GM12878 (cell line): ENCODE measurements at regions not wholly inside any gene's neighbourhood (a gene's known extent, or its start where the extent isn't known, plus 50 kb on each side); places are given as distances from the start of the nearest gene placed in this dataset.

Source experiments
- ATAC-seq: fragments of 200-7000 bp; cut with Tn5 transposase; 3 replicates; pipeline ENCODE4 v1.9.1; 2020; ENCODE audit warnings: mild to moderate bottlenecking, moderate library complexity
- BruUV-seq: library from RNA; stranded (reverse); fragments of 400-500 nt; replicated peaks from 2 replicates; lab custom pipeline; 2021; lab: Mats Ljungman, UMichigan
- CTCF ChIA-PET: fragments of 300-600 bp; sonication (Branson Sonifier 250); formaldehyde crosslinking; extraction: SDS; loops from one replicate; lab custom pipeline; 2021; ENCODE audit warnings: inconsistent platforms; lab: Yijun Ruan, JAX
- POLR2A ChIA-PET: fragments of 350-600 bp; formaldehyde crosslinking; extraction: SDS; loops from one replicate; lab custom pipeline; 2021; ENCODE audit warnings: inconsistent platforms; lab: Charles Lee
- RAD21 ChIA-PET: fragments of 300-600 bp; sonication (Branson Sonifier 250); formaldehyde crosslinking; loops from one replicate; lab custom pipeline; 2023; ENCODE audit warnings: antibody characterized with exemption; ENCODE audit not compliant: unreplicated experiment; lab: Charles Lee
- SMC1A ChIA-PET: fragments of 300-600 bp; sonication (Branson Sonifier 250); formaldehyde crosslinking; loops from one replicate; lab custom pipeline; 2023; ENCODE audit not compliant: unreplicated experiment, uncharacterized antibody; lab: Charles Lee
- DNase-seq: peaks from one replicate; pipeline ENCODE4 v3.0.0-alpha.2; 2011; ENCODE audit warnings: low read depth, low spot score
- FAIRE-seq: peaks from 3 replicates; lab custom pipeline; 2011; peaks lifted over from hg19 to GRCh38; lab: Jason Lieb, UNC
- H2AFZ ChIP-seq: 2 replicates; pipeline ENCODE4 v1.6.0; 2011; ENCODE audit warnings: low read depth, low read length, control low read depth; ENCODE audit not compliant: control insufficient read depth
- H3K27ac ChIP-seq: 2 replicates; pipeline ENCODE4 v1.5.1; 2011; ENCODE audit warnings: control low read depth; ENCODE audit not compliant: control insufficient read depth, insufficient read depth
- H3K27me3 ChIP-seq, 2 experiments: replicated peaks in 1 of 2; 2 replicates each; pipeline versions ENCODE4 v1.6.0 to v1.6.1; 2011; ENCODE audit warnings: low read length in 1 of 2; ENCODE audit not compliant: control insufficient read depth in 2 of 2, insufficient read depth in 2 of 2
- H3K36me3 ChIP-seq, 2 experiments: 2 replicates each; pipeline ENCODE4 v1.5.1; 2011; ENCODE audit warnings: low read length in 1 of 2; ENCODE audit not compliant: control insufficient read depth in 2 of 2, insufficient read depth in 2 of 2
- H3K4me1 ChIP-seq: 2 replicates; pipeline ENCODE4 v1.6.1; 2011; ENCODE audit warnings: mild to moderate bottlenecking, low read length, moderate library complexity, mixed read lengths; ENCODE audit not compliant: control insufficient read depth, insufficient read depth
- H3K4me2 ChIP-seq: 2 replicates; pipeline ENCODE4 v1.6.0; 2011; ENCODE audit warnings: control low read depth; ENCODE audit not compliant: control insufficient read depth, insufficient read depth
- H3K4me3 ChIP-seq: fragments of 200-600 bp; sonication (generic); 2 replicates; pipeline ENCODE4 v1.5.1; 2016
- H3K79me2 ChIP-seq: 2 replicates; pipeline ENCODE4 v1.6.0; 2011; ENCODE audit warnings: low read length; ENCODE audit not compliant: control insufficient read depth, insufficient read depth
- H3K9ac ChIP-seq: 2 replicates; pipeline ENCODE4 v1.8.0; 2011; ENCODE audit warnings: low read length, control low read depth, mixed read lengths; ENCODE audit not compliant: control insufficient read depth, insufficient read depth
- H3K9me3 ChIP-seq: replicated peaks from 3 replicates; pipeline ENCODE4 v1.5.1; 2011; ENCODE audit warnings: mild to moderate bottlenecking, low read length; ENCODE audit not compliant: control insufficient read depth, insufficient read depth
- H4K20me1 ChIP-seq: 2 replicates; pipeline ENCODE4 v1.6.0; 2011; ENCODE audit not compliant: control insufficient read depth, insufficient read depth
- BMI1 ChIP-seq: fragments of 450-650 bp; IDR thresholded peaks from 2 replicates; pipeline ENCODE4 v1.6.1; 2016; ENCODE audit warnings: mild to moderate bottlenecking, moderate library complexity, borderline replicate concordance
- CEBPZ ChIP-seq: fragments of 150-350 bp; IDR thresholded peaks from 2 replicates; pipeline ENCODE4 v1.6.1; 2016; ENCODE audit warnings: low read depth, low read length
- CREM ChIP-seq: IDR thresholded peaks from 2 replicates; pipeline ENCODE4 v1.6.1; 2014; ENCODE audit warnings: antibody characterized with exemption, low read depth
- CTCF ChIP-seq, 3 experiments: IDR thresholded peaks in 2 of 3; conservative IDR thresholded peaks in 1 of 3; 2 replicates each; pipeline ENCODE4 v1.5.1; 2011; ENCODE audit warnings: low read depth in 3 of 3, low read length in 3 of 3, mild to moderate bottlenecking in 3 of 3, control low read depth in 2 of 3, moderate library complexity in 2 of 3, inconsistent platforms in 1 of 3, mixed read lengths in 1 of 3; ENCODE audit not compliant: control insufficient read depth in 2 of 3, insufficient read depth in 1 of 3; ENCODE audit errors: extremely low read depth in 1 of 3
- EZH2 ChIP-seq: IDR thresholded peaks from 2 replicates; pipeline ENCODE4 v1.6.1; 2012; ENCODE audit warnings: low read depth, mild to moderate bottlenecking, control low read depth, inconsistent platforms, low read length, borderline replicate concordance; ENCODE audit not compliant: control insufficient read depth
- IKZF1 ChIP-seq: fragments of 450-650 bp; conservative IDR thresholded peaks from 2 replicates; pipeline ENCODE4 v1.6.1; 2017; ENCODE audit warnings: antibody characterized with exemption, mild to moderate bottlenecking
- KDM1A ChIP-seq: fragments of 200-600 bp; sonication (generic); IDR thresholded peaks from 2 replicates; pipeline ENCODE4 v1.6.1; 2016; ENCODE audit warnings: borderline replicate concordance
- MAX ChIP-seq: IDR thresholded peaks from 2 replicates; pipeline ENCODE4 v1.6.1; 2012; ENCODE audit warnings: low read depth, low read length, improper control_type of control experiment
- MLLT1 ChIP-seq: fragments of 450-650 bp; IDR thresholded peaks from 2 replicates; pipeline ENCODE4 v1.6.1; 2016; ENCODE audit warnings: mild to moderate bottlenecking
- NRF1 ChIP-seq: conservative IDR thresholded peaks from 2 replicates; pipeline ENCODE4 v1.6.1; 2011; ENCODE audit warnings: mild to moderate bottlenecking, low read depth, low read length, improper control_type of control experiment
- POLR2AphosphoS2 ChIP-seq: IDR thresholded peaks from 2 replicates; pipeline ENCODE4 v1.6.1; 2011; ENCODE audit warnings: low read depth, mild to moderate bottlenecking, low read length, improper control_type of control experiment, moderate library complexity
- SP1 ChIP-seq: IDR thresholded peaks from one replicate; pipeline ENCODE4 v1.6.1; 2011; ENCODE audit warnings: low read depth, low read length
- SREBF2 ChIP-seq: IDR thresholded peaks from 2 replicates; pipeline ENCODE4 v1.6.1; 2012; ENCODE audit warnings: mild to moderate bottlenecking, low read length
- SRF ChIP-seq, 2 experiments: IDR thresholded peaks; 2 replicates each; pipeline ENCODE4 v1.6.1; 2011; ENCODE audit warnings: low read depth in 2 of 2, low read length in 2 of 2, mild to moderate bottlenecking in 1 of 2, moderate library complexity in 1 of 2
- ZBED1 ChIP-seq: IDR thresholded peaks from 2 replicates; pipeline ENCODE4 v1.6.1; 2016; ENCODE audit warnings: borderline replicate concordance
- WGBS: methylation state at CpG from one replicate; pipeline ENCODE4 v1.1.6; 2016; ENCODE audit warnings: low lambda C conversion rate; ENCODE audit not compliant: insufficient replicate concordance, insufficient coverage; ENCODE audit errors: missing lambda C conversion rate; 5-methylcytosine and 5-hydroxymethylcytosine counted together
- in situ Hi-C: fragments of 300-500 bp; cut with MboI; formaldehyde crosslinking; loops from 9 replicates; pipeline ENCODE4 v1.14.3; 2018; ENCODE audit warnings: mixed read lengths
- intact Hi-C: fragments of 100-400 bp; cut with micrococcal nuclease; formaldehyde crosslinking; loops from one replicate; pipeline ENCODE4 v1.14.2; 2022; ENCODE audit not compliant: unreplicated experiment

GRCh38 chr2:78817430-78817829, 208.1 kb upstream of the REG3G start:
- ATAC-seq (no peak), FAIRE-seq (no peak), DNase-seq (no peak)
- Histone ChIP-seq H3K36me3 (no peaks in the 10 kb centered on the region), H2AFZ (no peak overlapping the region), H3K9ac (no peak overlapping the region), H4K20me1 (no peaks in the 10 kb centered on the region), H3K4me3 (no peak overlapping the region), H3K4me2 (no peak overlapping the region), H3K27ac (no peak overlapping the region), H3K79me2 (no peaks in the 10 kb centered on the region), H3K9me3 (no peaks in the 10 kb centered on the region), H3K4me1 (no peaks in the 10 kb centered on the region), H3K27me3 (no peaks in the 10 kb centered on the region; a peak in 1 of 4 replicates)
- TF ChIP-seq CTCF (IDR thresholded peaks at IDR 0.05 in 2 of 3, conservative IDR thresholded peaks at IDR 0.05 in 1 of 3; ENCODE audit: control insufficient read depth in 2 of 3, extremely low read depth in 1 of 3, insufficient read depth in 1 of 3, low read depth in 3 of 3, low read length in 3 of 3) (no peak), ZBED1 (no peak), BMI1 (no peak), CREM (no peak), KDM1A (no peak), CEBPZ (no peak), MLLT1 (no peak), SP1 (no peak), MAX (no peak), EZH2 (no peak), NRF1 (no peak), IKZF1 (no peak), SRF (IDR thresholded peaks at IDR 0.05; ENCODE audit: low read depth in 2 of 2, low read length in 2 of 2) (no peak), POLR2AphosphoS2 (no peak), SREBF2 (no peak)
- POLR2A ChIA-PET, result no interaction called here
- intact Hi-C loops (no loop called here), in situ Hi-C loops (no loop called here)
- SMC1A ChIA-PET, result no interaction called here
- CTCF ChIA-PET, result no interaction called here
- RAD21 ChIA-PET, result no interaction called here
- no TSS peak for BruUV-seq
- WGBS, result 36% methylated on average over 4 of the region's 4 CpGs
